ENCODE measurements at regions not wholly inside any gene's neighbourhood (a gene's known extent, or its start where the extent isn't known, plus 50 kb on each side); places are given as distances from the start of the nearest gene placed in this dataset.

GRCh38 chr9:88750832-88751360 is 215.9 kb downstream of the NXNL2 start:
- Mint-ChIP-seq H3K36me3 (ENCODE audit: low read depth) (no peaks in the 10 kb centered on the region), H3K4me3 (no peak overlapping the region), H3K9me3 (ENCODE audit: low read depth) (no peaks in the 10 kb centered on the region), H3K4me1 (no peaks in the 10 kb centered on the region), H3K27ac (no peak overlapping the region), H3K27me3 (peaks cover 6% of the 10 kb centered on the region)
- intact Hi-C loops (cut with DNase I, micrococcal nuclease) = no loop called here
- ATAC-seq (no peak), DNase-seq (no peak)
- POLR2A ChIA-PET = no interaction called here
- CTCF ChIA-PET = no interaction called here

GRCh38 chr9:88751781-88752180 is 216.8 kb downstream of the NXNL2 start:
- Mint-ChIP-seq H3K27ac (no peak overlapping the region), H3K4me3 (no peak overlapping the region), H3K27me3 (peaks cover 5% of the 10 kb centered on the region), H3K36me3 (ENCODE audit: low read depth) (no peaks in the 10 kb centered on the region), H3K4me1 (no peaks in the 10 kb centered on the region), H3K9me3 (ENCODE audit: low read depth) (no peaks in the 10 kb centered on the region)
- ChIA-PET CTCF (no interaction called here), POLR2A (no interaction called here)
- intact Hi-C loops (cut with DNase I, micrococcal nuclease) = no loop called here
- ATAC-seq (no peak), DNase-seq (no peak)

- no peak for DNase-seq
- peaks cover 12% of the 10 kb centered on the region for H3K27me3 Mint-ChIP-seq
- intact Hi-C loops (cut with DNase I, micrococcal nuclease) = no loop called here
- H3K4me1 Mint-ChIP-seq = no peaks in the 10 kb centered on the region
- no peaks in the 10 kb centered on the region for H3K36me3 Mint-ChIP-seq (ENCODE audit: low read depth)
- ChIA-PET CTCF (interaction anchor here (0.6 kb wide), 1 partner anchor 519 kb away, joined by 3 read pairs; no protein-coding TSS in a partner anchor), POLR2A (no interaction called here)
- H3K27ac Mint-ChIP-seq = no peak overlapping the region
- H3K4me3 Mint-ChIP-seq = no peak overlapping the region
- no peak for ATAC-seq
- H3K9me3 Mint-ChIP-seq (ENCODE audit: low read depth) = no peaks in the 10 kb centered on the region
Observed at GRCh38 chr9:88753691-88754367, 218.9 kb downstream of the NXNL2 start.

GRCh38 chr9:88754452-88754851 is 219.5 kb downstream of the NXNL2 start:
- DNase-seq = no peak
- ATAC-seq = no peak
- intact Hi-C loops (cut with DNase I, micrococcal nuclease) = no loop called here
- H3K4me1 Mint-ChIP-seq = no peaks in the 10 kb centered on the region
- H3K4me3 Mint-ChIP-seq = no peak overlapping the region
- H3K27me3 Mint-ChIP-seq = peaks cover 15% of the 10 kb centered on the region
- CTCF ChIA-PET = no interaction called here
- POLR2A ChIA-PET = no interaction called here
- H3K27ac Mint-ChIP-seq = no peak overlapping the region
- no peaks in the 10 kb centered on the region for H3K36me3 Mint-ChIP-seq (ENCODE audit: low read depth)
- H3K9me3 Mint-ChIP-seq (ENCODE audit: low read depth) = no peaks in the 10 kb centered on the region

GRCh38 chr9:88754886-88755285 is 219.9 kb downstream of the NXNL2 start:
- DNase-seq (no peak), ATAC-seq (no peak)
- no peak overlapping the region for H3K27ac Mint-ChIP-seq
- no peak overlapping the region for H3K4me3 Mint-ChIP-seq
- POLR2A ChIA-PET = no interaction called here
- no peaks in the 10 kb centered on the region for H3K36me3 Mint-ChIP-seq (ENCODE audit: low read depth)
- intact Hi-C loops (cut with DNase I, micrococcal nuclease) = no loop called here
- peaks cover 16% of the 10 kb centered on the region for H3K27me3 Mint-ChIP-seq
- no peaks in the 10 kb centered on the region for H3K4me1 Mint-ChIP-seq
- CTCF ChIA-PET = no interaction called here
- H3K9me3 Mint-ChIP-seq (ENCODE audit: low read depth) = no peaks in the 10 kb centered on the region

- no peaks in the 10 kb centered on the region for H3K4me1 Mint-ChIP-seq
- H3K27me3 Mint-ChIP-seq = peaks cover 24% of the 10 kb centered on the region
- no peaks in the 10 kb centered on the region for H3K9me3 Mint-ChIP-seq (ENCODE audit: low read depth)
- intact Hi-C loops (cut with DNase I, micrococcal nuclease) = no loop called here
- ATAC-seq (no peak), DNase-seq (no peak)
- H3K36me3 Mint-ChIP-seq (ENCODE audit: low read depth) = no peaks in the 10 kb centered on the region
- CTCF ChIA-PET = interaction anchor here (0.6 kb wide), 1 partner anchor 1205 kb away, joined by 3 read pairs; no protein-coding TSS in a partner anchor
- H3K4me3 Mint-ChIP-seq = no peak overlapping the region
- POLR2A ChIA-PET = no interaction called here
- H3K27ac Mint-ChIP-seq = no peak overlapping the region
Observed at GRCh38 chr9:88757406-88758010, 222.5 kb downstream of the NXNL2 start.

GRCh38 chr9:88759364-88759763 is 224.4 kb downstream of the NXNL2 start:
- intact Hi-C loops (cut with DNase I, micrococcal nuclease) = no loop called here
- ATAC-seq (no peak), DNase-seq (no peak)
- Mint-ChIP-seq H3K9me3 (ENCODE audit: low read depth) (no peaks in the 10 kb centered on the region), H3K36me3 (ENCODE audit: low read depth) (no peaks in the 10 kb centered on the region), H3K4me3 (no peak overlapping the region), H3K27me3 (peaks cover 24% of the 10 kb centered on the region), H3K27ac (no peak overlapping the region), H3K4me1 (no peaks in the 10 kb centered on the region)
- ChIA-PET POLR2A (no interaction called here), CTCF (no interaction called here)

GRCh38 chr9:88766778-88767503 is 224.3 kb upstream of the S1PR3 start:
- POLR2A ChIA-PET = no interaction called here
- Mint-ChIP-seq H3K4me1 (peaks cover 4% of the 10 kb centered on the region), H3K27me3 (peaks cover 7% of the 10 kb centered on the region), H3K4me3 (no peak overlapping the region), H3K36me3 (ENCODE audit: low read depth) (no peaks in the 10 kb centered on the region), H3K27ac (no peak overlapping the region), H3K9me3 (ENCODE audit: low read depth) (no peaks in the 10 kb centered on the region)
- CTCF ChIA-PET = interaction anchor here (0.7 to 1.3 kb wide), 3 partner anchors 18 to 44 kb away, joined by 3 read pairs; no protein-coding TSS in a partner anchor
- intact Hi-C loops (cut with DNase I, micrococcal nuclease) = no loop called here
- no peak for ATAC-seq
- no peak for DNase-seq

GRCh38 chr9:88767504-88767790 is 223.8 kb upstream of the S1PR3 start:
- intact Hi-C loops (cut with DNase I, micrococcal nuclease) = no loop called here
- ChIA-PET CTCF (interaction anchor here (0.7 to 1.3 kb wide), 2 partner anchors 24 to 43 kb away, joined by 3 read pairs; no protein-coding TSS in a partner anchor), POLR2A (no interaction called here)
- Mint-ChIP-seq H3K4me3 (no peak overlapping the region), H3K27me3 (peaks cover 5% of the 10 kb centered on the region), H3K9me3 (ENCODE audit: low read depth) (no peaks in the 10 kb centered on the region), H3K36me3 (ENCODE audit: low read depth) (no peaks in the 10 kb centered on the region), H3K4me1 (peaks cover 4% of the 10 kb centered on the region), H3K27ac (no peak overlapping the region)
- ATAC-seq (no peak), DNase-seq (no peak)

GRCh38 chr9:88772575-88772974 is 218.7 kb upstream of the S1PR3 start:
- no peaks in the 10 kb centered on the region for H3K9me3 Mint-ChIP-seq (ENCODE audit: low read depth)
- ChIA-PET CTCF (no interaction called here), POLR2A (no interaction called here)
- no peaks in the 10 kb centered on the region for H3K36me3 Mint-ChIP-seq (ENCODE audit: low read depth)
- ATAC-seq (no peak), DNase-seq (no peak)
- H3K27me3 Mint-ChIP-seq = peaks cover 10% of the 10 kb centered on the region
- intact Hi-C loops (cut with DNase I, micrococcal nuclease) = no loop called here
- H3K4me3 Mint-ChIP-seq = no peak overlapping the region
- no peak overlapping the region for H3K27ac Mint-ChIP-seq
- H3K4me1 Mint-ChIP-seq = peaks cover 1% of the 10 kb centered on the region

- H3K9me3 Mint-ChIP-seq (ENCODE audit: low read depth) = no peaks in the 10 kb centered on the region
Observed at GRCh38 chr9:88773126-88773525, 218.1 kb upstream of the S1PR3 start.

GRCh38 chr9:88773627-88774244 is 217.5 kb upstream of the S1PR3 start:
- Mint-ChIP-seq H3K4me1 (peaks cover 4% of the 10 kb centered on the region), H3K36me3 (ENCODE audit: low read depth) (no peaks in the 10 kb centered on the region), H3K27ac (no peak overlapping the region), H3K9me3 (ENCODE audit: low read depth) (no peaks in the 10 kb centered on the region), H3K27me3 (peaks cover 13% of the 10 kb centered on the region), H3K4me3 (no peak overlapping the region)
- intact Hi-C loops (cut with DNase I, micrococcal nuclease) = no loop called here
- ATAC-seq = no peak
- CTCF ChIA-PET = no interaction called here
- POLR2A ChIA-PET = no interaction called here
- DNase-seq = no peak

More at GRCh38 chr9:88773126-88773525, 218.1 kb upstream of the S1PR3 start:
- Mint-ChIP-seq H3K27me3 (peaks cover 12% of the 10 kb centered on the region), H3K4me1 (peaks cover 4% of the 10 kb centered on the region), H3K36me3 (ENCODE audit: low read depth) (no peaks in the 10 kb centered on the region), H3K27ac (no peak overlapping the region), H3K4me3 (no peak overlapping the region)
- ATAC-seq (no peak), DNase-seq (no peak)
- intact Hi-C loops (cut with DNase I, micrococcal nuclease) = no loop called here
- ChIA-PET CTCF (no interaction called here), POLR2A (no interaction called here)

Measured in activated CD4-positive, alpha-beta T cell treated with anti-CD3 and anti-CD28 coated beads for 36 hours (primary cell).